AG08396 (cell line): ENCODE measurements at regions not wholly inside any gene's neighbourhood (a gene's known extent, or its start where the extent isn't known, plus 50 kb on each side); places are given as distances from the start of the nearest gene placed in this dataset.
"Not testable (repeated sequence)": the region's sequence is repeated elsewhere in the genome, so short reads cannot be mapped to it uniquely, and the experiment has no call there.

Source experiments
- DNase-seq: peaks from one replicate; pipeline ENCODE4 v3.0.0; 2012; ENCODE audit warnings: low spot score, mixed read lengths

- no peak for DNase-seq
Observed at GRCh38 chr18:34529358-34530335, 180.5 kb upstream of the DTNA start.

GRCh38 chr18:34531110-34531509, 179.0 kb upstream of the DTNA start:
- no peak for DNase-seq

- DNase-seq: not testable (repeated sequence)
Observed at GRCh38 chr18:34534642-34535041, 175.5 kb upstream of the DTNA start.

DNA sequence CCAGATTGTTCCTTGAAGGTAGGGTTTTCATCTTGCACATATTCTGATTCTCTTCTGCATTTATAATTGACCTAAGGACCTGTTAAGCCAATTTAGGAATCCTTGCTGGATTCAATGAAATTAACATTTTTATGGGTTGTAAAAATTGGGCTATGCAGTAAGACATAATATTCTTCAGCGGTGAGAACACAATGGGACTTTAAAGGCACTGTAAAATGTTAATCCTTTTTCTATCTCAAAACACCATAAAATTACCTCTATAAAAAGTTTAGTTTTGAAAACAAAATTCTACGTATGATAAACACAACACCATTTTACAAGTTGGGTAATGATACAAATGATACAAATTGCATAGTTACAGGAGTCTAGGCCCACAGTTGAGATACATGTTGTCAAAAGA, 169.2 kb upstream of the DTNA start:
- no peak for DNase-seq

- DNase-seq: no peak
Observed at GRCh38 chr18:34542625-34543024, 167.5 kb upstream of the DTNA start.

DNA sequence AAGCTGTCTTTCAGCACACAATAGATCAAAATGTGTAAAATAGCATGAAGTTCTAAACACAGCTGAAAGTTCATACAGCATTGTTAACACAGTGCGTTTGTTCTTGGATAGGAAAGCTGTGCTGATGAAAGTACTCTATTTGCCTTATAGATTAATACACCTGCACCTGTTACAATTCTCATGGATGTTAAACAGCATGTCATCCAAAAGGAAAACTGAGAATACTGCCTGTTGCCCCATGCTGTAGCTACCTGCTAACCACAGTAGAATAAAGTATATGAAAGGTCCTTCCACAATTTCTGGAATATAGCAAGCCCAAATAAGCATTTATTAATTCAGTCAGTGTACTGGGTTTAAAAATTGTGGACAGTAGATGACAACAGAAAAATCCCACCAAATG, 166.7 kb upstream of the DTNA start:
- DNase-seq: no peak

DNA sequence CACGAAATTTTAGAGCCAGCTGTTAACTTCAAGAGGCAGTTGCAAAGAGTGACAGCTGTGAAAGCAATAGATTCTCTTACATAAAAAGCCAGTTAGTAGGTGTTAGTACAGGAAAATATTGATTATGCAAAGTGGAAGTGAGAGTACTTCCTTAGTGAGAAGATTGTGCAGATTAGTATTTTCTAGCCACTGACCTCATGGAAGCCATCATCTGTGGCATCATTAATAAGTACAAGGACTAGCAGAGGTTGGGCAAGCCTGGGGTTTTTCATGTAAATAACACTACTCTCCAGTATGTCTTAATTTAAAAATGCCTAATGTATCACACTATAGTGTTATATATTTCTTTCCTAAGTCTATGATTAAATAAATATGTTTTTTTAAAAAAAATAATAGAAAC, 166.2 kb upstream of the DTNA start:
- DNase-seq: no peak

DNA sequence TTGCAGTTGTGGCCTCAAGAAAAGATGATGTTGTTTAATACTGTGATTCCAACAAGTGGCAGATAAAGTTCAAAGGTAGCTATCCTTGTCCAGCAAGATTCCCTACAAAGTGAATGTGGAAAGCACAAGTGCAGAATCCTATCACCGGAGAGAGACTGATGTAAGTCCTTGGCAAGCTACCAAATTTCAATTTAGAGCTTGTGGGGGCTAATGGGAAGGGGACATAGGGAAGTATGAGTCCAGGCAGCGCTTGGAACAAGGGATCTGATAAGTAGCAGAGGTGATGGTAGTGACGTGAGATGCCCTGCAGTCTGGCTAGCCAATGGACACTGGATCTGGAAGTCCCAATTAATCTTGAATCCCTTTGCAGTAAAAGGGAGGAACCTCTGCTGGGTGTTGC, 165.2 kb upstream of the DTNA start:
- DNase-seq: no peak

DNA sequence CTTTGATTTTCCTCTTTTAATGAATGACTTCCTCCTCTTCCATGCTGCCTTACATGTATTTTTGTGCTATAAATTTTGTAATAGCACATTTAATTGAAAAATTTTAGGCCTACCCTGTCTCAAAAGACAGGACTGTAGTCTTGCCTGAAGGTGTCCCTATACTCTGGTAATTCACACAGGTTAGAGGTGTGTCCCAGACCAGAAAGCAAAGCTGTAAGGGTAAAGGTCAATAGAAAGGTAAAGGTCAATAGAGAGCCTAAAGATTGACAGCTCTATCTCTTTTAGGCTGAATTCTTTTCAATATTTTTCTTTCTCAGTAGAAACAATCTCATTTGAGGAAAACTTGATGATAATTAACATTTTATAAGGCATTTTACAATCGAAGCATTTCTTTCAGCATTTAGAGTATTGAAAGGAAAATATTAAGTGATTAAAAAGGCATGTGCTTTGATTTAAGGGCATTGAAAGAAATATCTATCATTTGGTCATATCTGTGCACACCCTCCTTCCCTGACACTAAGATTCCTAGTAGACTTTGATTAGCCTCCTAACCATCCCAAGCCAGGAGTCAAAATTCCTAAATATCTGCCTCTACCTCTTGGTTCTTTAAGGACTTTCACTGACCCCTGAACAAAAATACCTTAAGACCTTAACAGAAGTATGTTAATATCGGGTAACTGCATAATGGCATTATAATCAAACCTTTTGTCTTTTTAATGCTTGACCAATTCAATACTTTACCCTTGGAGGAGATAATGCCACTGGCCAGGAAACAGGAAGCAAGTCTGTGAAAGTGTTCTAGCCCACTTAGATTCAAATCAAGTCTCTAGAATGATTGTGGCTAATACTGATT, 161.8 kb upstream of the DTNA start:
- no peak for DNase-seq

DNA sequence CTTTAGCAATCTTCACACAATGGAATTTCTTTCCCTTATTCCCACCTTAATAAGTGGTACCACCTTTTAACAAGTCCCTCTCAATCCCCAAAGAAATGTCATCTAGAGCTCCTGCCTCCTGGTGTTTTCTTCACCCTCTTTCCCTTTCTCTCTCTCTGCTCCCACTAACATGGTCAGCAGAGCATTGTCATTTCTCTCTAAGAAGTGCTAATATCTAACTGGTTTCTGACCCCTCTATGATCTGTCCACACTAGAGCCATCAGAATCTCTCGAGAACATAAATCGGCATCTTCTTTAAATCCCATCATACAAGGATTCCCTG, 161.2 kb upstream of the DTNA start:
- no peak for DNase-seq

- DNase-seq: no peak
Observed at GRCh38 chr18:34549367-34549766, 160.7 kb upstream of the DTNA start.

GRCh38 chr18:34550156-34550555, 159.9 kb upstream of the DTNA start:
- DNase-seq: no peak

- DNase-seq: no peak
Observed at GRCh38 chr18:34550902-34551301, 159.2 kb upstream of the DTNA start.

DNA sequence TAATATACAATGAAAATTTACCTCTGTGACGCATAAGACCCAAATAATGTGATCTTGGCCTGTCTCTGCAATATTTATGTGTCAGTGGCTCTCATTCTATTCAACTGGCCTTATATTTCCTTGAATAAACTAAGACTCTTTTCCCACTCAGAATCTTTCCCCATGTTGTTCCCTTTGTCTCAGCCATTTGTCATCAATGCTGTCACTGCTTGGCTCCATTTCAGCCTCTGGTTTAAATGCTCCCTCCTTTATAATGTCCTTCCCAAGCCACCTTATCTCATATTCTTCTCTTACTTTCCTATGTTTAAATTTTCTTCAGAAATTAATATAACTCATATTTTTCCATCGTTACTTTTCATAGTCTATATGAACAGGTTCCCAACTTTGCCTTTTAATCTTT, 158.3 kb upstream of the DTNA start:
- no peak for DNase-seq

DNA sequence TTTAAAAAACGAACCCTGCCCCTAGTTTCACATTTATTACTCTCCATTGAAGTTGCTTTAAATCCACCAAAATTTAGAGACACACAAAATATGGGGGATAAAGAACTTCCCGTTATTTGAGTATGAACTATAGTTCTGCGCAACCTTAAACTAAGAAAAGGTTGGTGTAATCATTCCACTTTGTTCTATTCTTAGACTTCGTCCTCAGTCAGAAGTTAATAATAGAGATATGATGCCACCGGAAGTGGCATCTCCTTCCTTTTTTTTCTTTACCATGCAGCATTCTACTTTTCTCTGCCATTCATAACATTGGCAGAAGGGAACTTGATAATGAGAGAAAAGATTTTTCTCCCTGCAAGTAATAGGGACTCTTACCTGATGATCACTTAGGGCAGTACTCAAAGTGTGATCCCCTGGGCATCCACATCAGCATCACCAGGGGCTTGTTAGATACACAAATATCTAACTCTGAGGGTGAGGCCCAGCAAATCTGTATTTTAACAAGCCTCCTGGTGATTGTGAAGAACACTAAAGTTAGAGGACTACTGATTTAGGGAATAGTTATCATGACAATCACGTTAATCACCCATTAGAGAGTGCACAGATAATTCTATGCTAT, 147.7 kb upstream of the DTNA start:
- no peak for DNase-seq

GRCh38 chr18:34567857-34568256, 142.2 kb upstream of the DTNA start:
- no peak for DNase-seq

DNA sequence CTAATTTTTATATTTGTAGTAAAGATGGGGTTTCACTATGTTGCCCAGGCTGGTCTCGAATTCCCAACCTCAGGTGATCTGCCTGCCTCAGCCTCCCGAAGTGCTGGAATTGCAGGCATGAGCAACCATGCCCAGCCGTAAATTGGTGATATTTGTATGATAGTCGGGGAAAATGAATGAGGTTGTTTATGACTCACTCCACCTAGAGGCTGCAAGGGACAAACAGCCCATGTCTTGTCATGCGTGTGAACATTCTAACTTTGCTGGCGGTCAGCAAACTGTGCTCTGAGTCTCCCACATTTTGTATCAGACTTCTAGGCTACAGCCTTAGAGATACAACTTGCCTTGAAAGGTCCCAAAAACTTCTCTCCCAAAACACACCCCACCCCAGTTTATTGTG, 133.5 kb upstream of the DTNA start:
- no peak for DNase-seq

DNA sequence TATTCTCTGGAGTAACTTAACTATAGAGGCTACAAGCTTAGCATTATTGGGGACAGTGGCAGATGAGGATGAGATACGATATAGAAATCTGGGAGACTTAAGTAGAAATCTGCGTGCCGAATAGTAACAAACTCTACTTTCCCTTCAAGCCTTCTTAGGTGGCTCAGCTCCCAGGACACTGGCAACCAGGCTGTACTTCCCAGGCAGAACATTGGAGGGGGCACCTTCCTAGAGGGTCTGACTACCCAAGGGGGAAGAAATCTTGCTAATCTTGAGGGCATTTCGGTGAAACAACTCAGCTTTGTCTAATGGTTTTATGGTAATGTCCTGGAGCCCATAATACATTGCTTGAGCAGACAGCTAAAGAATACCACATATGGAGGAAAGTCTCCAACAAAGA, 126.2 kb upstream of the DTNA start:
- no peak for DNase-seq

- DNase-seq: no peak
Observed at GRCh38 chr18:34590503-34590902, 119.6 kb upstream of the DTNA start.

DNA sequence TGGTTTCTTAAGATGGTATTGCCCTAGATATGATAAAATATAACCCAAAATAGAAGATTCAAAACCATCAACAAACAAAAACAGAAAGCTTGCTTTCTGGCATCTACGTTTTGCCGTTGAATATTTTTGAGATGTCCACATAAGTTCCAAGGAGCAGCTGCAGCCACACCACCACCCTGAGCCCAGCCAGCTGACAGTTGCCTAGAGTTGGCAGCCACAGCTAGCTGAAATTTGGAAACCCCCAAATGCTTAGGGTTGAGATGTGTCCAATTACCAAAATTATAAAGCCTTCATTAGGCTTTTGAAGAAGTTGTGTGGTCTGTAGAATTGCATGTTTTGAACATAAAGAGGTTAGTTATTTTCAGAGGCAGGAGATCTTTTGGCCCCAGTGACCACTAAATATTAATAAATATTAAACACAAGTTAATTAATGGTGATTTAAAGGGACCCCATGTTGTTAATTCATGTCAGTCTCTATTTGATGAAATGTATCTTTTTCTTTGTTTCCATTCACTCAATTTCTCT, 118.1 kb upstream of the DTNA start:
- no peak for DNase-seq

- DNase-seq: no peak
Observed at GRCh38 chr18:34592481-34592880, 117.6 kb upstream of the DTNA start.

DNA sequence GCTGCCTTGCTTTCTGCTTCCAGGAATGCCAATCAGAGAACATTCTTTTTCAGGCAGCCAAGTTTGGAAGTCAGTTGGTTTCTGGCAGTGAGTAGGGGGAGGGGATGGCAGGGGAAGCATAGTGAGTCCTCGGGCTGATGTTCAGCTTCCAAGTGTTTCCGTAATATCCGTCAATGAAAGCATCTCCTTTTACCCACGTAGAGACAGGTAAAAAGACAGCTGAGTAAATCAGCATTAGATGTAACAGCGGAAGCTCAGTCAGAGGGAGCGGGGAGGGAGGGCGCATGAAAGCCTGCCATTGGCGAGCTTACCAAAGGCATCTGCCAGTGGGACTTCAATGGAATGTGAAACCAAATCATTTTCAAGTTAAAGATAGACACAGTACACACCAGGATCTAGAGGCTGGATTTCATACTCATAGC, 117.1 kb upstream of the DTNA start:
- peak; percentile 37 for DNase-seq

DNA sequence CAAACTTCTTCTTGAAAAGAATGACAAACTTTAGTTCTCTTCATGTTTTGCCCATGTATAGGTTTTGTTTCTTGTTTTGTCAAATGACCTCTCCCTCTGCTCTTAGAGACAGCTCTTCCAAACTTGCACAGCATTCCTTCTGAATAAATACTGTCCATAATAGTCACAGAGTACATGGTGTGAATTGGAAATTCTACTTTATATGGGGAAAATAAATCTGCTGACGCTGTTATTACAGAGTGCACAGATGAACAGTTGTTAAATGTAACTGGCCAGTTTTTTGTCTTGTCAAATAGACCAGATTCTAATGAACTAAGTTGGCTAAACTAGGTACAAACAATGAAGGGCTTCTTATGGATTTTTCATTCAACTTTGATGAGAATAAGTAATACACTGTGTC, 115.8 kb upstream of the DTNA start:
- no peak for DNase-seq
